Stimulated activated CD4-positive, alpha-beta T cell treated with anti-CD3 and anti-CD28 coated beads, TNF-alpha, amount 100 ng/mL, for 24 hours (primary cell): ENCODE measurements at regions not wholly inside any gene's neighbourhood (a gene's known extent, or its start where the extent isn't known, plus 50 kb on each side); places are given as distances from the start of the nearest gene placed in this dataset.
"Not testable (repeated sequence)": the region's sequence is repeated elsewhere in the genome, so short reads cannot be mapped to it uniquely, and the experiment has no call there.

Experiments used
- DNase-seq, 3 experiments: peaks; one replicate each; pipeline ENCODE4 v3.0.0-alpha.2; 2020; ENCODE audit warnings: low read depth in 3 of 3

GRCh38 chr10:42187501-42188195, 450.7 kb downstream of the ZNF33B start:
- DNase-seq: not testable (repeated sequence)

GRCh38 chr10:42177793-42178689, 460.3 kb downstream of the ZNF33B start:
- DNase-seq: not testable (repeated sequence)

GRCh38 chr10:42177077-42177792, 461.1 kb downstream of the ZNF33B start:
- no peak for DNase-seq

- no peak for DNase-seq
Measured at GRCh38 chr10:42150428-42151061, 487.8 kb downstream of the ZNF33B start.

- DNase-seq: no peak
Measured at GRCh38 chr10:42149722-42150427, 488.5 kb downstream of the ZNF33B start.

- no peak for DNase-seq
Measured at GRCh38 chr10:42149027-42149700, 489.2 kb downstream of the ZNF33B start.

GRCh38 chr10:42146165-42146564, 492.2 kb downstream of the ZNF33B start:
- DNase-seq: not testable (repeated sequence)

GRCh38 chr10:42138023-42138422, 500.3 kb downstream of the ZNF33B start:
- DNase-seq: not testable (repeated sequence)

GRCh38 chr10:42113158-42113450, 525.3 kb downstream of the ZNF33B start:
- no peak for DNase-seq

GRCh38 chr10:42112331-42113157, 525.8 kb downstream of the ZNF33B start:
- DNase-seq: no peak

GRCh38 chr10:42111661-42112330, 526.6 kb downstream of the ZNF33B start:
- no peak for DNase-seq

- no peak for DNase-seq
Measured at GRCh38 chr10:42111076-42111475, 527.3 kb downstream of the ZNF33B start.
